ENCODE measurements at regions not wholly inside any gene's neighbourhood (a gene's known extent, or its start where the extent isn't known, plus 50 kb on each side); places are given as distances from the start of the nearest gene placed in this dataset.

DNA sequence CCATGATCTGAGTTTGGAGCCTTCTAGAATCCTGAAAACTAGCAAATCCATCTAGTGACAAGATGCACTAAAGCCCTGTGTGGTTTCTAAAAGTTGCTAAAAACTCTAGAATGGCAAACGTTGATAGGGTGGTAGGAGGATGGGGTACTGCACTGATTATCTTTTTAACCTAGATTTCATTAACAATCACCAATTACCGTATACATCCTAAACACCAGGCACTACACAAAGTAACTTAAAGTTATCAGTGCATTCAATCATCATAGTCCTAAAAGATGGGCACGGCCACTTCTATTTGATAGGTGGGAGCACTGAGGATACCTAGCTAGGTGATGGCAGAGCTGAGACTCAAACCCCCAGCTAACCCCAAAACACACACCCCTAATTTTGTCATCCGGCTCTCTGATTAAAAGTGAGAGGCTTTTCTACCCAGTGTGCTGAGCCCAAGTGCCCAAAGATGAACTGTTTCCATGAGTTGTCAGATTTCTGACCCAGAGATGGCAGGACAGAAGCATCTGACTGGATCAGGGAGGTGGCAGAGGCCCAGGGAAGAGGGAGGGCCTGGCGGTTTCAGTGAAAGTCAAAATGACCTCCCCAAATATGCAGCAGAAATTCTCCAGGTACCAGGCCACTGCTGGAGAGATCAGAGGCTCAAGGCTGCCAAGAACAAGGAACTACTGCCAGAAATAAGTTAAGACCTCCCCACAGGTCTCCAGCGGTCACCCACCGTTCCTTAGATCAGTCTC lies 396.8 kb downstream of the SOX9 start:
- TF ChIP-seq, protein P1, sequence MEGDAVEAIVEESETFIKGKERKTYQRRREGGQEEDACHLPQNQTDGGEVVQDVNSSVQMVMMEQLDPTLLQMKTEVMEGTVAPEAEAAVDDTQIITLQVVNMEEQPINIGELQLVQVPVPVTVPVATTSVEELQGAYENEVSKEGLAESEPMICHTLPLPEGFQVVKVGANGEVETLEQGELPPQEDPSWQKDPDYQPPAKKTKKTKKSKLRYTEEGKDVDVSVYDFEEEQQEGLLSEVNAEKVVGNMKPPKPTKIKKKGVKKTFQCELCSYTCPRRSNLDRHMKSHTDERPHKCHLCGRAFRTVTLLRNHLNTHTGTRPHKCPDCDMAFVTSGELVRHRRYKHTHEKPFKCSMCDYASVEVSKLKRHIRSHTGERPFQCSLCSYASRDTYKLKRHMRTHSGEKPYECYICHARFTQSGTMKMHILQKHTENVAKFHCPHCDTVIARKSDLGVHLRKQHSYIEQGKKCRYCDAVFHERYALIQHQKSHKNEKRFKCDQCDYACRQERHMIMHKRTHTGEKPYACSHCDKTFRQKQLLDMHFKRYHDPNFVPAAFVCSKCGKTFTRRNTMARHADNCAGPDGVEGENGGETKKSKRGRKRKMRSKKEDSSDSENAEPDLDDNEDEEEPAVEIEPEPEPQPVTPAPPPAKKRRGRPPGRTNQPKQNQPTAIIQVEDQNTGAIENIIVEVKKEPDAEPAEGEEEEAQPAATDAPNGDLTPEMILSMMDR (IDR thresholded peaks at IDR 0.05; ENCODE audit: low read length): no peak
- no peak for TF ChIP-seq EZH2 (optimal IDR thresholded peaks at IDR 0.05; ENCODE audit: low read depth, low read length)
